Neural cell (in vitro differentiated cells): ENCODE measurements at regions not wholly inside any gene's neighbourhood (a gene's known extent, or its start where the extent isn't known, plus 50 kb on each side); places are given as distances from the start of the nearest gene placed in this dataset.

Experiments used
- EP300 ChIP-seq: fragments of 450-650 bp; conservative IDR thresholded peaks from 2 replicates; pipeline ENCODE4 v1.6.1; 2014; ENCODE audit warnings: antibody characterized with exemption, mild to moderate bottlenecking, moderate library complexity; ENCODE audit not compliant: poor library complexity, severe bottlenecking
- EZH2 ChIP-seq: fragments of 200-600, 300-800 bp; shearing (Covaris generic), sonication (generic); IDR thresholded peaks from 2 replicates; pipeline ENCODE4 v1.6.1; 2014; ENCODE audit warnings: antibody characterized with exemption, low read length, borderline replicate concordance, mild to moderate bottlenecking; ENCODE audit not compliant: insufficient read depth, poor library complexity, severe bottlenecking
- POLR2AphosphoS5 ChIP-seq: IDR thresholded peaks from 2 replicates; pipeline ENCODE4 v1.6.1; 2012
- RAD21 ChIP-seq: fragments of 450-650 bp; conservative IDR thresholded peaks from 2 replicates; pipeline ENCODE4 v1.6.1; 2014; ENCODE audit warnings: antibody characterized with exemption, mild to moderate bottlenecking, moderate library complexity
- SMC3 ChIP-seq: fragments of 450-650 bp; conservative IDR thresholded peaks from 2 replicates; pipeline ENCODE4 v1.6.1; 2014; ENCODE audit warnings: antibody characterized with exemption, mild to moderate bottlenecking, moderate library complexity; ENCODE audit not compliant: poor library complexity
- TAF1 ChIP-seq: IDR thresholded peaks from 2 replicates; pipeline ENCODE4 v1.6.1; 2012; ENCODE audit warnings: low read depth
- TF ChIP-seq, protein P1 (sequence below): fragments of 450-650 bp; IDR thresholded peaks from 2 replicates; pipeline ENCODE4 v1.5.1; 2014; ENCODE audit warnings: antibody characterized with exemption, mild to moderate bottlenecking, moderate library complexity; ENCODE audit not compliant: poor library complexity, severe bottlenecking

DNA sequence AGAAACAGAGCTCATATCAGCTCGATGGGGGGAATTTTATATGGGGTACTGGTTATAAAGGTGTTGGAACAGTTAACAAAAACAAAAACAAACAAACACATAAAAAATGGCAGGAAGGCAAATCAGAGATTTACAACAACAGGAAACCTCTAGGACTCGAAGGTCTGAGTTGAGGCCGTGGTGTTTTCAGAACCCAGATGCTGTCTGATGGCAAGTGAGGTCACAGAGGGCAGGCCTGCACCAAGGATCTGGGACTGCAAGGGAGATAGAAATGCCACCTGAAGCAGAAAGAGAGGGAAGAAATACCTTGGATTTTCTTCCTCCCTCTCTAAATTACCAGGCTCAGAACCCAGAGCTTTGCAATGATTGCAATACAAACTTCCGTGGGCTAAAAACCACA, 429.5 kb downstream of the ZNF521 start:
- no peak for TF ChIP-seq POLR2AphosphoS5
- TF ChIP-seq, protein P1, sequence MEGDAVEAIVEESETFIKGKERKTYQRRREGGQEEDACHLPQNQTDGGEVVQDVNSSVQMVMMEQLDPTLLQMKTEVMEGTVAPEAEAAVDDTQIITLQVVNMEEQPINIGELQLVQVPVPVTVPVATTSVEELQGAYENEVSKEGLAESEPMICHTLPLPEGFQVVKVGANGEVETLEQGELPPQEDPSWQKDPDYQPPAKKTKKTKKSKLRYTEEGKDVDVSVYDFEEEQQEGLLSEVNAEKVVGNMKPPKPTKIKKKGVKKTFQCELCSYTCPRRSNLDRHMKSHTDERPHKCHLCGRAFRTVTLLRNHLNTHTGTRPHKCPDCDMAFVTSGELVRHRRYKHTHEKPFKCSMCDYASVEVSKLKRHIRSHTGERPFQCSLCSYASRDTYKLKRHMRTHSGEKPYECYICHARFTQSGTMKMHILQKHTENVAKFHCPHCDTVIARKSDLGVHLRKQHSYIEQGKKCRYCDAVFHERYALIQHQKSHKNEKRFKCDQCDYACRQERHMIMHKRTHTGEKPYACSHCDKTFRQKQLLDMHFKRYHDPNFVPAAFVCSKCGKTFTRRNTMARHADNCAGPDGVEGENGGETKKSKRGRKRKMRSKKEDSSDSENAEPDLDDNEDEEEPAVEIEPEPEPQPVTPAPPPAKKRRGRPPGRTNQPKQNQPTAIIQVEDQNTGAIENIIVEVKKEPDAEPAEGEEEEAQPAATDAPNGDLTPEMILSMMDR, result no peak
- no peak for TF ChIP-seq SMC3
- no peak for TF ChIP-seq EP300
- TF ChIP-seq TAF1, result no peak
- no peak for TF ChIP-seq RAD21
- TF ChIP-seq EZH2, result no peak
